ENCODE measurements at regions not wholly inside any gene's neighbourhood (a gene's known extent, or its start where the extent isn't known, plus 50 kb on each side); places are given as distances from the start of the nearest gene placed in this dataset.
"Not testable (repeated sequence)": the region's sequence is repeated elsewhere in the genome, so short reads cannot be mapped to it uniquely, and the experiment has no call there.

DNA sequence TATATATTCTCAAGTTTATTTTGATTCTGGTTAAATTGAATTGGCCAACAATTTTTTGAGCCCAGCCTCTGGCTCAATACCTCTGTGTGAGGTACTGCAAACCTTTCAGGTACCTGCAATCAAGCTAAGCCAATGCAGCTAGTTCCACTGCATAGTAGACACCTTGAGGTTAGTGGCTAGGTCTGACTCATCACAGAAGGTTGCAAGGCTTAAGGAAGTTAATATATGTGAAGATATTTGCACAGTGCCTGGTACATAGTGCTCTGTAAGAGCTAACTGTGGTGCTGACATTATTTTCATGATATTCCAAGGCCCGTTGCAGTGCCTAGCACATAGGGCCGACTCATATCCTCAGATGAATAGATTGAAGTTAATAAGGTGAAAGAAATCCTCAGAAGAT lies 330.5 kb upstream of the KAZN start:
- DNase-seq: no peak

DNA sequence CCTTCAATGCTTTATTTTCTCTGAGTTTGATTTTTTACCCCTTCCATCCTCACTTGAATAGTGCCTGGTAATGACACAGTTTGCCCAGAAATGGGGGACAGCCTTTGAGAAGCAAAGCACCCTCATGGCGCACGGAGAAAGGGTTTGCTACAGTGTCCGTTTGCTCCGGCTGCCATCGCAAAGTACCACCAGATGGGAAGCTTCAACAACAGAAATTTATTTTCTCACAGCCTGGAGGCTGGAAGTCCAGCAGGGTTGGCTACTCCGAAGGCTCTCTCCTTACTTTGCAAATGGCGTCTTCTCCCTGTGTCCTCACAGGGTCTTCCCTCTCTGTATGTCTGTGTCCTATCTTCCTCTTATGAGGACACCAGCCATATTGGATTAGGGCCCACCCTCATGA lies 327.7 kb upstream of the KAZN start:
- DNase-seq: no peak

DNA sequence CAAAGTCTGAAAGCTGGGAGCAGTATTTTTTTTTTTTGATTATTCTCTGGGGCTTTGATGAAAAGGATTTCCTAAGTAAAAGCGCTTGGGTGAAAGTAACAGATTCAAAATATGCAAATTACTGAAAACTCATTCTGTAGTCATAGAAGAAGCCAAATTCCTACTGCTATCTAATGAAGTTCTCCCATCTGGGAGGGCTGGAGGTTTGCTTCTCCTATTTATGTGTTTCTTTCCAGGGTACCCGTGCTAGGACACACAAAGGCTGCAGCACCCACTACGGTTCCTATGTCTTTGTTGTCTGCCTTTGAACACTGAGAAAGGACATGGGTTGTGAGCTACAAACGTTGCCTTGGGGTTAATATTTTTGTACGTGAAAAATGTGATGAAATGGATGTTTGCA lies 324.7 kb upstream of the KAZN start:
- DNase-seq: no peak

DNA sequence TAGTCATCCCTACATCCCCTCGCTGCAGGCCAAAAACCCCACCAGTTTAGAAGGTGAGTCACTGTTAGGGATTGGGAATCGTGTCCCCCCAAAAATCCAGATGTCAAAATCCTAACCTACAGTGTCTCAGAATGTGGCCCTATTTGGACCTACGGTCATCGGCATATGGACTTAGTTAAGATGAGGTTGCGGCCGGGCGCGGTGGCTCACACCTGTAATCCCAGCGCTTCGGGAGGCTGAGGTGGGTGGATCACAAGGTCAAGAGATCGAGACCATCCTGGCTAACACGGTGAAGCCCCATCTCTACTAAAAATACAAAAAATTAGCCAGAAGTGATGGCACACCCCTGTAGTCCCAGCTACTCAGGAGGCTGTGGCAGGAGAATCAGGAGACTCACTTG lies 318.6 kb upstream of the KAZN start:
- not testable (repeated sequence) for DNase-seq

DNA sequence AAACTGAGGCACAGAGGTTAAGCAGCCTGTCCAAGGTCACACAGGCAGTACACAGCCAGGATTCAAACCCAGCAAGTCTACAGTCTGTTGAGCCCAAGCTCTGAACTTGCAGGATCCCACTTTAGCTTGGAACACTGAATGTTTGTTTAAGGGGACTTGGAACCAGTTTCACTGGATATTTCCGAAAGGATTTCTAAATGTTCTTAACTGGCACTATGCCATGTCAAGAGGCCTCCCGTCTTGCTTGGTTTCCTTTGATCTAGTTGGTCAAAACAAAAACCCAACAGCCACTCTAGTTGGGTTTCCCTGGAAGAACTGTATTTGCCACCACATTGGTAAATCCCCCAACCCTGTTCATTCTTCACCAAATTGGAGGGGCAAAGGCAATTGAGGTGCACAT lies 317.6 kb upstream of the KAZN start:
- DNase-seq: no peak

DNA sequence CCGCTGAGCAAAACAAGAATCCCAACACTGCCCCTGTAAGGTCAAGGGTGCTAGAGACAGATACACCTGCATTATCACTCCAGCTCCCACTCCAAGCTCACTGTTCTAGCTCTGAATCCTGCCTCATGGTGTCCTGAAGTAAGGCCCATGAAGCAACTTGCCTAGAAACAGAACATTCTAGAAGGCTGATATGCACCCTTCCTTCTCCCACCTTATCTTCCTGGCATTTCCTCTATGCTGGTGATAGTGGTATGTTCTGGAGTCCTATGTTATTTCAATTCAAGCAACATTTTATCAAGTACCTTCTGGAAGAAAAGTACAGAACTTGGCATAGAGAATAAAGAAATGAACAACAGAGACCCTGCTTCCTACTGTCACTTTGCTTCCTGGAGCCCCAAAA lies 317.1 kb upstream of the KAZN start:
- DNase-seq: no peak

DNA sequence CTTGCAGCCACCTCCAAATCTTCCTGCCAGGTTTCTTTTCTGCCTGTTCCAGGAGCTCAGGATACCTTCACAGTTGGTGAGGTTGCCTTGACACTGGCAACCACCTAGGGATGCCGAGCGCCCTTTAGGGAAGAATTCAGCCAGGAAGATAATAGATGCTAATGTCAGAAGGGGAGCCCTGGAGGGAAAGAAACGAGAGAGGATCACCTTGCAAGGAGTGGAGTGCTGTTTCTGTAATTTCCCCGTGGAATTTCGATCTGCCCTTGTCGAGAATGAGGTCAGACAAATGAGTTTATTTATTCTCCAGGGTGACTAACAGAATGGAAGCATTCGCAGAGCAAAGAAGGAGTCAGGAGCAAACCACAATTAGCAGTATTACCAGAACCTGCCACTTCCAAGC lies 315.8 kb upstream of the KAZN start:
- DNase-seq: no peak

DNA sequence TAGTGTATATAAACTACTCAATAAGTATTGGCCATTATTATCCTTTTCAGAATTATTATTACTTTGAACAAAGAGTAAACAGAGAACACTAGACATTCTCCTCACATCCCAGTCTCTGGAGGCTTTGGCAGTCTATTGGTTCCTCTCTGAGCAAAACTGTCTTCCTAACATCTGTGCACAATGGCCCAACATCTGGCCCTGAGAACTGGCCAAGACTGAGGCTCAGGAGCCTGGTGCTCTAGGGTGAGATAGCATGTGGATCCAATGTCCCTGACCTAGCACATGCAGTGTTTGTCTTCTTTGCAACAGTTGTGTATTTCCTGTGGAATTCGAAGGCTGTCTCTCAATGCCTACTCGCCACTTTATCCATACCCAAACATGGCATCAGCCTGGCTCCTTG lies 313.2 kb upstream of the KAZN start:
- DNase-seq: no peak

DNA sequence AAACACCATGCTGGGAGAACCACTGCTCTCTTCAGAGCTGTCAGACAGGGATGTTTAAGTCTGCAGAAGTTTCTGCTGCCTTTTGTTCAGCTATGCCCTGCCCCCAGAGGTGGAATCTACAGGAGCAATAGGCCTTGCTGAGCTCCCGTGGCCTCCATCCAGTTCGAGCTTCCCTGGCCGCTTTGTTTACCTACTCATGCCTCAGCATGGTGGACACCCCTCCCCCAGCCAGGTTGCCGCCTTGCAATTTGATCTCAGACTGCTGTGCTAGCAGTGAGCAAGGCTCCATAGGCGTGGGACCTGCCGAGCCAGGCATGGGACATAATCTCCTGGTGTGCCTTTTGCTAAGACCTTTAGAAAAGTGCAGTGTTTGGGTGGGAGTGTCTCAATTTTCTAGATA lies 307.3 kb upstream of the KAZN start:
- not testable (repeated sequence) for DNase-seq

DNA sequence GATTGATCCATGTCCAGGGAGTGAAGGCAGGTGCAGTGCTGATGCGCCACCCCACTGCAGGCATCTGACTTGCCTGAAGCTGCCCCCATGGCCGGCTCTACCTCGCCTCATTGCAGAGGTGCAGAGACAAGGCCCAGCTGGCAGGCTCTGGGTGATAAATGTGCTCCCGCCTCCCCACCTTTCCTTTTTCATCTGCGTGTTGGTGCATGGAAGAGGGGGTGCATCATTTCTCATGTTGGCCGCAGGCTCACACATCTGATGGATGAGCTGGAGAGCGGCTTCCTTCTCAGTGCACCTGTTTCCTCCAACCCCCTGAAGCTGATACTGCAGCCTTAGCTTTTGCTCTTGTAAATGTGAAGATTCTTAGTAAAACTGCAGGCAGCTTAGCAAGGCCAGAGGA lies 306.0 kb upstream of the KAZN start:
- no peak for DNase-seq

DNA sequence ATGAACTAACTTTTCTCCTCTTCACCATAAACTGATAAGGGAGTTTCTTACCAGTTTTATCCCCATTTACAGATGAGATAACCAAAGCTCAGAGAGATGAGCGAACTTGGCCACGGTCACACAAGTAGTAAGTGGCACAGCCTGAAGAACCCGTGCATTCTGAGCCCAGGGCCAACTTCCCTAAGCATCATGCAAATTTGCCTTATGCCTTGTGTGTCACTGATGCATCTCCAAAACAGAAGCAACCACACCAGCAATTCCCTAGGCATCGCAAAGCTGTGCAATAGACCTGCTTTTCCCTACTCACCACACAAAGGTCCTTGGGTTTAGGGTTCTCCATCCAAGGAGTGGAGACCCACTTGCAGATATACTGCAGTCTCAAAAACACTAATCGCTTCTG lies 304.5 kb upstream of the KAZN start:
- no peak for DNase-seq

DNA sequence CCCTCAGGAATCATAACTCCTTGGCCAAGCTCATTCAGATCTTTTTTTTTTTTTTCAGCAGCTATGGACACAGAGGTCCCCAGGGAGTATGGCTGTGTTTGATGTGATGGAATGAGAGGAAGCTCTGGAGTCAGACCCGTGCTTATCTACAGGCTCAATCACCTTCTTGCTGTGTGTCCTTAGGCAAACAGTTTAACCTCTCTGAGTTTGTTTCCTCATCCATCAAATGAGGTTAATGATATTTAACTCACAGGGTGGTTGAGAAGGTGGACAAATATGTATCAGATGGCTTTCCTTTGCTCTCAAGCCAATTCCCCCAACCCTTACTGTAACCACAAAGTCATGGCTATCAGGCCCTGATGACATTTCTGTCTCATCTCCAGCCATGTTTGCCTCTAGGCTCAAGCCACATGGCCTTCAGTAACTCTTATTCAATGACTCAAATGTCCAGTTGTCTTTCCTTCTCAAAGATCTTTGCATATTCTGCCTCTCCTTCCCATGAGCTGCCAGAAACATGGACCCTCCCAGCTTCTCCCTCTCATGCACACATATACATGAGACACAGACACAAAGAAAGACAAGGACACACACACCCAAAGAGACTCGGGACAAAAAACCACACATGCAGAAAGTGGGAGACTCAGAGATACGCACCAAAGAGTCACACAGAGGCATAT lies 303.5 kb upstream of the KAZN start:
- no peak for DNase-seq

DNA sequence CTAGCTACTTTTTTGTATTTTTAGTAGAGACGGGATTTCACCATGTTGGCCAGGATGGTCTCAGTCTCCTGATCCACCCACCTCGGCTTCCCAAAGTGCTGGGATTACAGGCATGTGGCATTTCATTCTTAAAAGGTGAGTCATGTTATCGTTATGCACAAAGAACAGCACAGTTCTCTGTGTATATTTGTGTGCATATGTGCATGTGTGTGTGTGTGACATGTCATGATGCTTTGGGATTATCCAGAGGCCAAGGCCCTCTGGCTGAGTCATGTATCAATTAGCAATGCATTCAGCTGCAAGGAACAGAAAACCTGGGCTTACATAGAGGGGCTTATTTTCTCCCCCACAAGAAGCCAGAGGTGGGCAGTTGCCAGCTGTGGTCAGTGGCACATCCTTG lies 301.7 kb upstream of the KAZN start:
- DNase-seq: peak; percentile 60

DNA sequence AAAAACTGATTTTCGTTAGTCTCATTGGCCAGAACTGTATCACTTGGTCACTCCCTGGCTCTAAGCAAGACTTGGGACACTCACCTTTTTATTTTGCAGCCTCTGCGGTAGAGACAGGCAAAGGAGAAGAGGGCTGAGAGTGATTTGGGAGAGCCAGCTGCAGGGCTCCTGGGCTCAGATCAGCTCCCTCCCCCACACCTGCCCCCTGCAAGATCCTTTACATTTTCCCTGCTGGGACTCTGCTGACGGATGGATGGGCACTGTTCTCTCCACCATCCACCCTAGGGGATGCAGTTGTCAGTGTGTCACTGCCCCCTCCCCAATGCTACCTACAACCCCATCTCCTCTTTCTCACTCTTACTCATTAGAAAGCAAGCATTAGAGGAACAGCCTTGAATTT lies 301.1 kb upstream of the KAZN start:
- no peak for DNase-seq

DNA sequence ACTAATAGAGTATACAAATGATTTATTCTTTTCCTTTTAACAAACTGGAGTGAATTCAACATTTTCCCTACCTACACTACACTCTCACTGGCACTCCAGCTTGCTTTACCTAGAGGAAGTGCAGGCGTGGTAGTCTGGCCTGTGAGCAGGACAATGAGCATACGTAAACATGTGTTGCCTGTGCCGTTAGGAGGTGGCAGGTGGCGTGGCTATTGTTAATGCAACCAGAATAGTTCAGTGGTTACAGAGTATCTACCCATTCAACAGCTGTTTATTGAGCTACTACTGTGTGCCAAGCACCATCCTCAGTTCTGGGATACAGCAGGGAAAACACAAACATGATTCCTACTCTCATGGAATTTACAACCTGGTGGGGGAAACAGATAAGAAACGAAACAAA lies 299.7 kb upstream of the KAZN start:
- DNase-seq: no peak

DNA sequence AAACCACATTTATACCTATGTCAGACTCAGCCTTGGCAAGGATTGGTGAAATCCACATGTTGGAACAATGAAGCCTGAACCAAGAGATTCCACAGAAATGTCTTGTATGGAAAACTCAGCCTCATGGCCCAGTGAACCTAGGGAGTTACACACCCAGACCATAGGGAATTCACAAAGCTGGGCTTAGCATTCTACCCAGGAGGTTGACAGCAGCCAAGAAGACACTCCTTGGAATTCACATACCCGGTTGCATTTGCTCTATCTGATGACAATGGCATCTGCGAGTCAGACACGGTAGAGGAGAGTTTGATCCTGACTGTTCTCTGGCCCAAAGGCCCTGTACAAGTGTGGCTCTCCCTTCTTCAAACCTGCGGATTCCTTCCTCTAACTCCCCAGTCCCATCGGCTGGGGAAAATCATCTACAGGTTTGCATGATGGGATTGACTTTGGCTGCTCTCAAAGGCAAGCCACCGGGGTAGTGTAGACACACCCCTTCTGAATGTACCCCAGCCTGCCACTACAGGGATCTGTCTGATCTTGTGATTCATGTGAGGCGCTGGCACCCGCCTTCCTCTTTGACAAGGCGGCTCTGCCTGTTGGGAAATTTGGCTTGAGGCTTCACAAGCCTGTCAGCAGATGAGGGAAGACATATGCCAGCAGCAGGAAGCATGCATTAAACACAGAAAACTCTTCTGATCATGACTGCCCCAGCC lies 297.3 kb upstream of the KAZN start:
- DNase-seq: peak; percentile 6

DNA sequence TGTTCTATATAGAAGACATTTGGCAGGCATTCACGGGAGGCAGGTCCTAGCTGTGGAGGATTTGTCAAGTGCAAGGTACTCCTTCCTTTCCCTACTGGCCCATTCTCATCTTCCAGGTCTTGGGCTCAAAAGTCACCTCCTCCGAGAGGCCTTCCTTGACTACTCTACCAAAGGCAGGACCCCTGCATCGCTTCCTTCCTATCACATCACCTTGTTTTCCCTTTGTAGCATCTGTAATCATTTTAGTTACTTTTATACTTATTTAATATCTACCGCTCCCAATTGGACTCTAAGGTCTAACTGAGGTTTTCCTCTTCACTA lies 296.8 kb upstream of the KAZN start:
- DNase-seq: no peak

DNA sequence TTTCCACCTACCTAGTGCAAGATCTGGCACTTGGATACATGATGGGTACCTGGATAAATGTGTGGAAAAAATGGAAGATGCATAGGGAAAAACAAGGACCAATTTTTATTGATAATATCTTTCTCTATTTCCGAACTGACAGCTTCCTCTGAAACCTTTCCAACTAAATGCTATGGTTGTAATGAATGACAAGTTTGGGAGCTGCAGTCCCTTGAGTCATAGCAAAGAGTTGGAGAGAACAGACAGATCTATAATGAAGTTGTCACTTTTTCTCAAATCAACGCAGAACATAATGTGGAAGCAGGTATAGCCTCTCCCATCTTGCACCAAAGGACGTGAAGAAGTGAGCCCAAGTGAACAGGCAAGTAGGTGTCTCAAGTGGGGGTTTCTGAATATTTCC lies 296.5 kb upstream of the KAZN start:
- DNase-seq: no peak

DNA sequence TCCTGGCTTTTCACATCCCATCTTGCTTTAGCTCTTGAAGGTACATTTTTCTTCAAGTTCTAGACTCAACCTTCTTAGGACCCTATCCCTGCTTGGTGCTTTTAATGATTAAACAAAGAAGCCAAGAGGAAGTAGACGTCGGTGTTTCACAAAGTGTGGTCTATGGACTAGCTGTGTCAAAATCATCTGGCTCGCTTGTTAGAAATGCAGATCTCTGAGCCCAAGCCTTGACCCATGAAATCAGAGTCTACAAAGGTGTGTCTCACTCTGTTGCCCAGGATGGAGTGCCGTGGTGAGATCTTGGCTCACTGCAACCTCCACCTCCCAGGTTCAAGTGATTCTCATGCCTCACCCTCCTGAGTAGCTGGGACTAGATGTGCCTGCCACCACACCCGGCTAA lies 295.5 kb upstream of the KAZN start:
- no peak for DNase-seq

DNA sequence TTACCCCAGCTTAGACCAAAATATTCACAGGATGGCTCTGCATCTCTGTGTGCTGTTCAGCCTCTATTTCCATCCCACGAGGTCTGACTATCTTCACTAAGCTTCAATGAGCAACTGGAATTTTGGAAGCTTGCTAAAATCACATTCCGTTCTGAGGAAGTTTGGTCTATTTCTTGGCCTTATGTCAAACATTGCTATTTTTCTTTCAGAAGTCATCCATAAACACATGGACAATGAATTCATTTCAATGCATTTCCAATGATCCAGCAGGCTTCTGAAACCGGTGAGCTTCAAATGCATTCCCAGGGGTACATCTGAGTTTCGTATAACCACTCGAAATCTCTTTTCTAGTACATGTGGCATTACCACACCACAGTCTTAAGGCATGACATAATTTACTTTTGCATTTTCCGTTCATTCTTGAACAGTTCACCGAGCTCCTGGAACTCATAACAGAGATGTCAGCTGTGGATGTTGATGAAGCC lies 294.1 kb upstream of the KAZN start:
- DNase-seq: peak; percentile 80

DNA sequence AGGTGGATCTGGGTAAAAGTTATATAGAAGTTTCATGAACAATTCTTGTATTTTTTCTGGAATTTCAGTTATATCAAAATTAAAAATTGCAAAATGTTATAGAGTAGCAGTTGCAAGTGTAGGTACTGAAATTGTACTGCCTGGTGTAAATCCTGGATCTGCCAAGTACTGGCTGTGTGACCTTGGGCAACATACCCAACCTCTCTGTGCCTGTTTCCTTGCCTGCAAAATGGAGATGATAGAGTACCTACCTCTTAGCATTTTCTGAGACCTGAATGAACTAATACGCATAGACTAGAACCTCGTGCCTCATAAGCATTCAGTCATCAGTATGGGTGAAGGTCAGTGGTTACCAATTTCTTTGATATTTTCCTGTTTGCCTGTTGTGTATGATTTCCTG lies 290.0 kb upstream of the KAZN start:
- DNase-seq: no peak

DNA sequence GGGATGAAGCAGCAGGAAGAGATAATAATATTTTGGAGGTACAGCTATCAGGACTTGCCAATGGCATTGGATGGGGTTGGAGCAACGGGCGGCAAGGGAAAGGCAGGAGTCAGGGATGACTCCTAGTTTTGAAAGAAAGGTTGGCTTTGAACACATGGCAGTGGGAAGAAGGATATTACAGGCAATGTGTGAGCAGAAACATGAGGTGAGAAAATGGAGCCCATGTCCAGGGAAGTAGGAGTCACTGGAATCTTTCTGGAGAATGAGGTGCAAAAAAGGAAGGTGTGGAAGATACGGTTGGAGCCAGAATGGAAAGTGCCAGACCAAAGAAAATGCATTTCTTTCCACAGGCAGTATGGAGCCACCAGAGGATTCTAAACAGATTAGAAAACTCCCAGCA lies 288.5 kb upstream of the KAZN start:
- DNase-seq: no peak

DNA sequence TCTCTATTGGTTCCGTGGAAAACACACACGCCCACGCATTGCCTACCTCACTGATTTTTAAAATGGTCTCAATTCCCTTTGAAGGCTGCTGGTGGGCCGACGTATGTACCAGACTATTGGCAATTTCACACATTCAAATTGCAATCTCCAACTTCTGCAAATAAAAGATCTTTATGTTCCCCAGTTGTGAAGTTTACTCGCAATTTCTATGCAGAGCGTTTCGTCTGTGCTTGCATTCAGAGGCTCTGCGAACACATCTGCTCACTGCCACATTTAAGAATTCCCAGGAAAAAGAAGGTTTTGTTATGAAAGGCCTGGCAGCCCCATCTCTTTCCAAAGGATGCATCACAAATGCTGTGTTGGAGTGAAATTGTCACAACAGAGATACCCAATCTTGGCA lies 288.0 kb upstream of the KAZN start:
- DNase-seq: no peak

DNA sequence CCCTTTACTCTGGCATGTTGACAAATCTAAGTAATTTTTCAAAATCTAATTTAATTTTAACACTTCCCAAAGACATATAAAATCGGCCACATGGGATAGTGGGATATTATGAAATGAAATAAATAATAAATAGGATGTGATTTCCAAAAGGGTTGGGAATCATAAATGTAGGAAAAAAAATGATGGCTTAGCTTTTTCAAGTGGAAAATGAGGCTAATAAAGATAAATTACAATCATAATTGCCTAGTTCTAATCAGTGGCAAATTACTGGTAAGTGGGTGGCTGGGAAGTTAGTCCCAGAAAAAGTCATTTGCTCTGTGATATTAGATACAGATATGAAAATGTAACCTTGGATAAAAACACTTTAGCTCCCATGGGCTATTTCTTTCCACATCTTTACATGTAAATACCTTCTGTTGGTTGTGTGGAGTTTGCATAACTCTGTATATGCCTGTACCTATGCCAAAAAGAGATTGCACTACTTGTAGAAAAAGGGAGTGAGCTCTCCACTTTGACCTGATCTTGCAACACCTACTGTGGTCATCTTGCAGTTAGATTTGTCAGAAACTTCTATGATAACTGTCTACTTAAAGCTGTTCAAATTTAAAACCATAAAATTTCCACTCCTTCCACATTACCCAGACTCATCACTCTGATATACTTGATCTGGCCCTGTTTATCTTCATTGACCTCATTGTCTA lies 284.6 kb upstream of the KAZN start:
- no peak for DNase-seq

Measured in fibroblast of skin of abdomen (primary cell).